ENCODE measurements at regions not wholly inside any gene's neighbourhood (a gene's known extent, or its start where the extent isn't known, plus 50 kb on each side); places are given as distances from the start of the nearest gene placed in this dataset.

GRCh38 chr14:29425705-29426482, 501.8 kb downstream of the PRKD1 start:
- Histone ChIP-seq H3K4me1 (no peaks in the 10 kb centered on the region), H3K36me3 (no peaks in the 10 kb centered on the region), H3K4me3 (no peak overlapping the region), H3K27me3 (no peaks in the 10 kb centered on the region), H3K27ac (no peak overlapping the region), H3K9me3 (no peaks in the 10 kb centered on the region)
- TF ChIP-seq CTCF (IDR thresholded peaks at IDR 0.05) (no peak), POLR2A (IDR thresholded peaks at IDR 0.05) (no peak), EP300 (IDR thresholded peaks at IDR 0.05) (no peak), POLR2AphosphoS5 (IDR thresholded peaks at IDR 0.05) (no peak)
- WGBS, 2 donors = 71 to 72% methylated on average over 5 of the region's 5 CpGs
- intact Hi-C loops (cut with DNase I) = no loop called here
- no peak for DNase-seq

- WGBS, 2 donors = 79 to 83% methylated on average over 3 of the region's 3 CpGs
- no peak overlapping the region for H3K27ac ChIP-seq
- intact Hi-C loops (cut with DNase I) = no loop called here
These were observed 485.0 kb downstream of the PRKD1 start for GRCh38 chr14:29442696-29443095.

DNA sequence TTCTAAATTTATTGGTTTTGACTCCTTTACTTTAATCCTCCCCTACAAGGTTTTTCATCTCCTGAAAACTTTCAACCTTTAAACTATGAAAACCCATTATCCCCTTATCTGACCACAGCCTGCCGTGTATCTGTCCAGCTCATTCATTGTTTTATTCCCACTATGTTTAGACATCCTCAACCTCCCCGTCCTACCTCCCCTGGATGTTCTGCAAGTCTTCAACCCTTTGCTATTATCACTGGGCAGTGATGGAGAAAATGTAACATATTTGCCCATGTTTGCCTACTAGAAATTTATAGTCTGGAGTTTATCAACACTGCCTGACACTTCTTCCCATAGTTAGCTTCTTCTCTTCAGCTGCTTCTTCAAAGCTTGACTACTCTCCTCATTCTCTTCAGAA, 483.4 kb downstream of the PRKD1 start:
- H3K27me3 ChIP-seq = no peaks in the 10 kb centered on the region
- H3K27ac ChIP-seq = no peak overlapping the region
- intact Hi-C loops (cut with DNase I) = no loop called here
- TF ChIP-seq POLR2A (IDR thresholded peaks at IDR 0.05) (no peak), POLR2AphosphoS5 (IDR thresholded peaks at IDR 0.05) (no peak), CTCF (IDR thresholded peaks at IDR 0.05) (no peak)
- no peaks in the 10 kb centered on the region for H3K9me3 ChIP-seq
- no peak for DNase-seq
- H3K4me3 ChIP-seq = no peak overlapping the region
- 70 to 73% methylated on average over 2 of the region's 2 CpGs for WGBS, 2 donors
- no peaks in the 10 kb centered on the region for H3K36me3 ChIP-seq
- H3K4me1 ChIP-seq = no peaks in the 10 kb centered on the region

More at GRCh38 chr14:29442696-29443095, 485.0 kb downstream of the PRKD1 start:
- DNase-seq = no peak
- Histone ChIP-seq H3K27me3 (no peaks in the 10 kb centered on the region), H3K9me3 (no peaks in the 10 kb centered on the region), H3K36me3 (no peaks in the 10 kb centered on the region), H3K4me1 (no peaks in the 10 kb centered on the region), H3K4me3 (no peak overlapping the region)
- TF ChIP-seq POLR2AphosphoS5 (IDR thresholded peaks at IDR 0.05) (no peak), EP300 (IDR thresholded peaks at IDR 0.05) (no peak), CTCF (IDR thresholded peaks at IDR 0.05) (no peak), POLR2A (IDR thresholded peaks at IDR 0.05) (no peak)

- H3K4me1 ChIP-seq = no peaks in the 10 kb centered on the region
- H3K4me3 ChIP-seq = no peak overlapping the region
- WGBS, 2 donors = 82 to 91% methylated on average over 1 of the region's 1 CpG
- no peaks in the 10 kb centered on the region for H3K36me3 ChIP-seq
- no peaks in the 10 kb centered on the region for H3K9me3 ChIP-seq
- intact Hi-C loops (cut with DNase I) = no loop called here
- TF ChIP-seq POLR2A (IDR thresholded peaks at IDR 0.05) (no peak), CTCF (IDR thresholded peaks at IDR 0.05) (no peak), EP300 (IDR thresholded peaks at IDR 0.05) (no peak), POLR2AphosphoS5 (IDR thresholded peaks at IDR 0.05) (no peak)
- no peak overlapping the region for H3K27ac ChIP-seq
- H3K27me3 ChIP-seq = no peaks in the 10 kb centered on the region
- DNase-seq = no peak
These were observed 482.8 kb downstream of the PRKD1 start for GRCh38 chr14:29444805-29445204.

- no peaks in the 10 kb centered on the region for H3K9me3 ChIP-seq
- H3K4me1 ChIP-seq = no peaks in the 10 kb centered on the region
- intact Hi-C loops (cut with DNase I) = no loop called here
- no peak for TF ChIP-seq POLR2A (IDR thresholded peaks at IDR 0.05)
- no peak for TF ChIP-seq EP300 (IDR thresholded peaks at IDR 0.05)
- TF ChIP-seq POLR2AphosphoS5 (IDR thresholded peaks at IDR 0.05) = no peak
- no peaks in the 10 kb centered on the region for H3K36me3 ChIP-seq
- DNase-seq = no peak
- H3K4me3 ChIP-seq = no peak overlapping the region
- H3K27ac ChIP-seq = no peak overlapping the region
- 85 to 87% methylated on average over 5 of the region's 5 CpGs for WGBS, 2 donors
- H3K27me3 ChIP-seq = no peaks in the 10 kb centered on the region
These were observed 480.7 kb downstream of the PRKD1 start for GRCh38 chr14:29446971-29447370.
